Adrenal gland (tissue), 9 donors: ENCODE measurements at regions not wholly inside any gene's neighbourhood (a gene's known extent, or its start where the extent isn't known, plus 50 kb on each side); places are given as distances from the start of the nearest gene placed in this dataset.
A peak's percentile ranks its signal among the peaks of the same experiment; 100 is the strongest.

Experiments used
- DNase-seq, 7 donors: peaks; one replicate each; pipeline ENCODE4 v3.0.0-alpha.2; 2019 to 2020
- H3K27ac ChIP-seq, 5 donors: fragments of 200-600 bp; sonication (generic) in 4 of 5; 1 replicate in 3 of 5; 2 replicates in 2 of 5; pipeline versions ENCODE4 v1.5.1 to v1.8.0; 2016 to 2020; ENCODE audit warnings: mild to moderate bottlenecking in 1 of 5
- H3K27me3 ChIP-seq: fragments of 200-600 bp; 2 replicates; pipeline ENCODE4 v1.8.0; 2021
- H3K36me3 ChIP-seq, 2 donors: fragments of 200-600 bp; replicated peaks in 1 of 2; 1 replicate in 1 of 2; 2 replicates in 1 of 2; pipeline versions ENCODE4 v1.5.1 to v1.8.0; 2018 to 2022
- H3K4me1 ChIP-seq, 2 donors: fragments of 200-600 bp; replicated peaks in 1 of 2; 1 replicate in 1 of 2; 2 replicates in 1 of 2; pipeline versions ENCODE4 v1.5.1 to v1.8.0; 2018 to 2021
- H3K4me3 ChIP-seq, 4 donors: fragments of 200-600 bp; sonication (generic) in 3 of 4; one replicate each; pipeline ENCODE4 v1.5.1; 2016 to 2018
- H3K9me3 ChIP-seq, 3 donors: fragments of 200-600 bp; sonication (generic) in 1 of 3; replicated peaks in 1 of 3; 1 replicate in 2 of 3; 2 replicates in 1 of 3; pipeline versions ENCODE4 v1.5.1 to v1.8.0; 2016 to 2021
- POLR2A ChIP-seq, 2 donors: fragments of 450-650 bp; IDR thresholded peaks; one replicate each; pipeline ENCODE4 v1.6.1; 2017; ENCODE audit warnings: antibody characterized with exemption in 2 of 2, mild to moderate bottlenecking in 2 of 2, moderate library complexity in 1 of 2
- WGBS, 4 donors: extraction: QIAGEN DNeasy Blood & Tissue Kit in 2 of 4; methylation state at CpG; one replicate each; pipeline versions ENCODE4 v1.1.5 to v1.1.7; 2013 to 2017; 5-methylcytosine and 5-hydroxymethylcytosine counted together
- intact Hi-C, 2 donors: fragments of 100-400 bp; cut with DNase I; formaldehyde crosslinking; loops; one replicate each; pipeline versions ENCODE4 v1.14.1 to v1.15.0; 2022 to 2023
- TF ChIP-seq, protein P1 (sequence below), 6 experiments: fragments of 450-650 bp in 4 of 6; fragments of 200-600 bp in 2 of 6; sonication (generic) in 1 of 6; IDR thresholded peaks; 1 replicate in 5 of 6; 2 replicates in 1 of 6; pipeline versions ENCODE4 v1.5.1 to v1.8.0; 2016 to 2021; ENCODE audit warnings: antibody characterized with exemption in 6 of 6, mild to moderate bottlenecking in 2 of 6, moderate library complexity in 1 of 6
- donor health status: healthy with polysubstance abuse.
- donor health status: Bipolar disorder and iron deficiency.
- donor health status: DM: yes; HTN: yes; CAD: no.
- donor health status: DM: no; HTN: no; CAD: no.
- donor health status: DM: no; HTN: no; CAD: no.

DNA sequence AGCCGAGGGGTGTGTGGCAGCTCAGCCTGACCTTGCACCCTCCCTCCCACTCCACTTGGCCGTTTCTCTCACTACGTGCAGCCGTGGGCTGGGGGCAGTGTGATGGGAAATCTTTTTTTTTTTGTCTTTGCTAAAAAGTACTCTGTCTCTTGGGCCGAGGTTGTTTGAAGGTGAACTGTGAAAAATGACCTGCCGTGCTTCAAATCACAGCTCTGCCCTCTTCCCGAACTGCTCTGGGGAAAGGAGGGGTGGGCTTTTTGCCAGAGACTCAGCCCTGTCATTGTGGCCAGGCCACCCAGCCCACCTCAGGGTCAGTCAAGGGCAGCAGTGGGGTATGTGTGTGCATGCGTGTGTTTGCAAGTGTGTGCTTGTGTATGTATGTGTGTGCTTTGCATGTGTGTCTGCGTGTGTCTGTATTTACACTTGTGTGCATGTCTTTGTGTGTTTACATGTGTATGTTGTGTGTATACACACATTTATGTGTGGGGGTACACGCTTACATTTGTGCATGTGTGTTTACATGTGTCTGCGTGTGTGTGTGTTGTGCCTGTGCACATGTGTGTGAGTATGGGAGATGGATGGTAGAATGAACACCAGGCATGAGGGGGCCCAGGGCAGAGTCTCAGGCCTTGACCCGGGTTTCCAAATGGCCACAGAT lies 61.3 kb upstream of the HAAO start:
- WGBS, 4 donors = 60 to 72% (median 66%) methylated on average over 10 to 12 of the region's 12 CpGs
- intact Hi-C loops = no loop called here
- Histone ChIP-seq H3K9me3 (no peaks in the 10 kb centered on the region), H3K4me3 (no peak overlapping the region), H3K36me3 (no peaks in the 10 kb centered on the region), H3K27me3 (no peaks in the 10 kb centered on the region), H3K27ac (peak overlapping the region in 2 of 5 donors; percentile 30 to 90), H3K4me1 (no peaks in the 10 kb centered on the region)
- TF ChIP-seq, protein P1, sequence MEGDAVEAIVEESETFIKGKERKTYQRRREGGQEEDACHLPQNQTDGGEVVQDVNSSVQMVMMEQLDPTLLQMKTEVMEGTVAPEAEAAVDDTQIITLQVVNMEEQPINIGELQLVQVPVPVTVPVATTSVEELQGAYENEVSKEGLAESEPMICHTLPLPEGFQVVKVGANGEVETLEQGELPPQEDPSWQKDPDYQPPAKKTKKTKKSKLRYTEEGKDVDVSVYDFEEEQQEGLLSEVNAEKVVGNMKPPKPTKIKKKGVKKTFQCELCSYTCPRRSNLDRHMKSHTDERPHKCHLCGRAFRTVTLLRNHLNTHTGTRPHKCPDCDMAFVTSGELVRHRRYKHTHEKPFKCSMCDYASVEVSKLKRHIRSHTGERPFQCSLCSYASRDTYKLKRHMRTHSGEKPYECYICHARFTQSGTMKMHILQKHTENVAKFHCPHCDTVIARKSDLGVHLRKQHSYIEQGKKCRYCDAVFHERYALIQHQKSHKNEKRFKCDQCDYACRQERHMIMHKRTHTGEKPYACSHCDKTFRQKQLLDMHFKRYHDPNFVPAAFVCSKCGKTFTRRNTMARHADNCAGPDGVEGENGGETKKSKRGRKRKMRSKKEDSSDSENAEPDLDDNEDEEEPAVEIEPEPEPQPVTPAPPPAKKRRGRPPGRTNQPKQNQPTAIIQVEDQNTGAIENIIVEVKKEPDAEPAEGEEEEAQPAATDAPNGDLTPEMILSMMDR (IDR thresholded peaks at IDR 0.05) = no peak
- no peak for TF ChIP-seq POLR2A (IDR thresholded peaks at IDR 0.05)
- no peak for DNase-seq

DNA sequence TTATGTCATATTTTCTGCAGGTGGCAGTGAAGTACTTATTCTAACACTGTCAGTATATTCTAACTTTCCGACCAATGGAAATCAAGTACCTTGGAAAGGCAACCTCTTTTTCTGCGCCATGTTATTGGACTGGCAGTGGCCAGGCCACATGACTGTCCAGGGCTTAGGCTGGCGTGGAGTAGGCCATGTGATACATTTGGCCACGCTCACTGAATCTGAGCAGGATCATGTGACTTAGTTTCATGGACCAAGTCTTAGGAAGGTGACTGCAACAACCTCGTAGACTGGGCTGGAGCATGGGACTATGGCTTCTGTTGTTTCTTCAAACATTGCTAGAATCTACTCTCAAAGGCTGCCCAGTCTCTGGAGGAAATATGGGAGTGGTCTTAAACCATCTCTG lies 60.4 kb upstream of the HAAO start:
- intact Hi-C loops = no loop called here
- Histone ChIP-seq H3K27me3 (no peaks in the 10 kb centered on the region), H3K4me3 (no peak overlapping the region), H3K27ac (peak overlapping the region in 1 of 5 donors; percentile 90), H3K36me3 (no peaks in the 10 kb centered on the region), H3K9me3 (no peaks in the 10 kb centered on the region), H3K4me1 (no peaks in the 10 kb centered on the region)
- no peak for DNase-seq
- TF ChIP-seq, protein P1 (IDR thresholded peaks at IDR 0.05) = no peak
- TF ChIP-seq POLR2A (IDR thresholded peaks at IDR 0.05) = no peak
- WGBS, 4 donors = 86 to 96% (median 94%) methylated on average over 4 to 5 of the region's 5 CpGs

DNA sequence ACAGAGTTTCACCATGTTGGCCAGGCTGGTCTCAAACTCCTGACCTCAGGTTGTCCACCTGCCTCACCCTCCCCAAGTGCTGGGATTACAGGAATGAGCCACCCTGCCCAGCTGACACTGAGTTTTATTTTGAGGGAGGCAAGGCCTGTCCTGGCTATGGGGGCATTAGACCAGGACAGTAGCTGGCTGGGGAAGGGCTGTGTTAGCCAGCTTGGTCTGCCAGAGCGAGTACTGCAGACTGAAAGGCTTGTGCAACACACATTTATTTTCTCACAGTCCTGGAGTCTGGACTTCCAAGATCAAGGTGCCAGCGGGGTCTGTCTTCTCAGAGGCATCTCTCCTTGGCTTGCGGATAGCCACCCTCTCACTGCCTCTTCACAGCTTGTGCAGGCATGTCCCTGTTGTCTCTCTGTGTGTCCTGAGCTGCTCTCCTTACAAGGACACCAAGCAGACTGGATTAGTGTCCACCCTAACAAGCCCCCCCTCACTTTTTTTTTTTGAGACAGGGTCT lies 59.4 kb upstream of the HAAO start:
- DNase-seq = no peak
- Histone ChIP-seq H3K4me3 (no peak overlapping the region), H3K4me1 (no peaks in the 10 kb centered on the region), H3K27ac (no peak overlapping the region), H3K36me3 (no peaks in the 10 kb centered on the region), H3K27me3 (no peaks in the 10 kb centered on the region), H3K9me3 (no peaks in the 10 kb centered on the region)
- intact Hi-C loops = no loop called here
- no peak for TF ChIP-seq POLR2A (IDR thresholded peaks at IDR 0.05)
- 89 to 100% (median 93%) methylated on average over 2 to 3 of the region's 3 CpGs for WGBS, 4 donors

DNA sequence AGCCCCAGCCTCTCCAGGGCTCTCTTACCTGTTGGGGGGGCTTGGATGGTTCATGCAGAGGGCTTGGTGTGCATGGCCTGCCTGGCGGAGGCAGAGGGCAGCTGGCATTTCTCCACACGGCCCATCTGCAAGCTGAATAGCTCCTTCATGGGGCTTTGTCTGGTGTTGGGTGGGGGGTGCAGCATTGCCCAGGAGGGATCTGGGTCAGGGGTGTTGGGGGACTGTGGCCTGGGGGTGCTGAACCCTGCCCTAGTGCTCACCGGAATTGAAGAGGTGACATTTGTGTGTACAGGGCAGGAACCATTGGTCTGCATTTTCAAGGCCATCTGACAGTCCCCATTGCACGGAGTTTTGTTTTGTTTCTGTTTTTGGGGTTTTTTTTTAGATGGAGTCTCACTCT lies 58.8 kb upstream of the HAAO start:
- no peak for TF ChIP-seq POLR2A (IDR thresholded peaks at IDR 0.05)
- TF ChIP-seq, protein P1 (IDR thresholded peaks at IDR 0.05) = no peak
- Histone ChIP-seq H3K9me3 (no peaks in the 10 kb centered on the region), H3K36me3 (no peaks in the 10 kb centered on the region), H3K27me3 (no peaks in the 10 kb centered on the region), H3K4me1 (no peaks in the 10 kb centered on the region), H3K27ac (no peak overlapping the region), H3K4me3 (no peak overlapping the region)
- WGBS, 4 donors = 57 to 71% (median 68%) methylated on average over 2 to 4 of the region's 4 CpGs
- intact Hi-C loops = no loop called here
- DNase-seq = no peak
